ENCODE measurements at regions not wholly inside any gene's neighbourhood (a gene's known extent, or its start where the extent isn't known, plus 50 kb on each side); places are given as distances from the start of the nearest gene placed in this dataset.
"Not testable (repeated sequence)": the region's sequence is repeated elsewhere in the genome, so short reads cannot be mapped to it uniquely, and the experiment has no call there.

DNA sequence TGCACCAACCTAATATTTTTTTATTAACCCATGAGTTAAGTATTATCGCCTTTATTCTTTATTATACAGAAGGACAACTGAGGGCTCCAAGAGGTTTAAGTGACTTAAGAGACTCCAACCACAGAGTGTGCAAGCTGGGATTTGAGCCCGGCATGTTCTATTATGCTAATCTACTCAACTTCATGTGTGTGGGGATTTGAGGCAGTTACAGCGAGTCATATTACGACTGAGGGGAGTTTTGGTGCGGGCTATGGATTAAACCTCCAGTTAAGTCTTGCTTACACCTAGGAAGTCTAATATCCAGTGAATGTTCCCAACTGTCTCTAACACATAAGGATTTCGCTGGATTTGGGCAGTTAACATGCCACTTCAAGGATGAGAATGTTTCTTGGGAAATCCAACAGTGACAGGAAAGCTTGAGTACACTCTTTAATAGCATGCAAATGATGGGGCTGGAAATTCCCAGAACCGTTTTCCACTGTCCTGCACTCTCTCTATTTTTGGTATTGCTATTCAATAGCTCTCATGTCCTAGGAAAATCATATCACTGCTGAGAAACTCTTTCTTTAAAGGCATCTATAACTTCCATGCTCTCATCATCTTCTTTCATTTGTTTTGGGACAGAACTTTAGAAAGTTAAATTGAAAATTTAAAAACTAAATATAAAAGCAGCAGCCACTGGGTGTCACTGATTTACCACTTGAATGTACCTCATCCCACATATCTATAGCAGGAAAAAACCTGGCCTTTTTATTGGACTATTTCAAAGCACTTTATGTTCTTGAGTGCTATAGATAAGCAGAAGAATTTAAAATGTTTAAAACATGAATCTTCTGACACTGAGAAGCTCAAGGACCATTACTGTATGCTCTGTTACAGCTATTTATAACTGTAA lies 165.1 kb upstream of the TTC29 start:
- H3K4me1 ChIP-seq (ENCODE audit: control extremely low read depth in 1 of 4, control insufficient read depth in 4 of 4, insufficient read depth in 4 of 4, low read length in 3 of 4) = no peaks in the 10 kb centered on the region
- CTCF ChIA-PET = no interaction called here
- no peaks in the 10 kb centered on the region for H3K36me3 ChIP-seq (ENCODE audit: control insufficient read depth in 4 of 4, insufficient read depth in 4 of 4, low read length in 3 of 4)
- H3K9me3 ChIP-seq (ENCODE audit: control extremely low read depth in 1 of 5, control insufficient read depth in 4 of 5, insufficient read depth in 2 of 5, low read depth in 1 of 5, low read length in 4 of 5) = no peaks in the 10 kb centered on the region
- H3K4me3 ChIP-seq (ENCODE audit: control insufficient read depth in 1 of 7, extremely low read depth in 1 of 7, insufficient read depth in 4 of 7, low read depth in 2 of 7, low read length in 6 of 7) = no peak overlapping the region
- no peak for DNase-seq
- H3K27ac ChIP-seq (ENCODE audit: insufficient read depth in 1 of 2, low read depth in 1 of 2, low read length in 2 of 2, poor library complexity in 1 of 2, severe bottlenecking in 2 of 2) = no peak overlapping the region
- H3K27me3 ChIP-seq (replicated peaks in 2 of 5; ENCODE audit: control insufficient read depth in 4 of 5, insufficient read depth in 5 of 5, low read length in 4 of 5) = peaks cover 0 to 3% (median 0%) of the 10 kb centered on the region in 5 experiments
- 100% methylated on average over 4 of the region's 7 CpGs for WGBS (ENCODE audit: insufficient coverage)
- POLR2A ChIA-PET = no interaction called here

DNA sequence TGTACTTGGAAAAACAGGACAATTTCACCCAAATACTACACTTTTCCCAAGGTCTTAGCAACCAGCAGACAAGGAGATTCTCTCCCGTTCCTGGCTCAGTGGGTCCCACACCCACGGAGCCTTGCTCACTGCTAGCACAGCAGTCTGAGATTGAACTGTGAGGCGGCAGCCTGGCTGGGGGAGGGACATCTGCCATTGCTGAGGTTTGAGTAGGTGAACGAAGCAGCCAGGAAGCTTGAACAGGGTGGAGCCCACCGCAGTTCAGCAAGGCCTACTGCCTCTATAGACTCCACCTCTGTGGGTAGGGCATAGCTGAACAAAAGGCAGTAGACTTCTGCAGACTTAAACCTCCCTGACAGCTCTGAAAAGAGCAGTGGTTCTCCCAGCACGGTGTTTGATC lies 166.5 kb upstream of the TTC29 start:
- H3K4me3 ChIP-seq (ENCODE audit: control insufficient read depth in 1 of 7, extremely low read depth in 1 of 7, insufficient read depth in 4 of 7, low read depth in 2 of 7, low read length in 6 of 7); H3K27me3 ChIP-seq (replicated peaks in 2 of 5; ENCODE audit: control insufficient read depth in 4 of 5, insufficient read depth in 5 of 5, low read length in 4 of 5); DNase-seq; H3K27ac ChIP-seq (ENCODE audit: insufficient read depth in 1 of 2, low read depth in 1 of 2, low read length in 2 of 2, poor library complexity in 1 of 2, severe bottlenecking in 2 of 2); POLR2A ChIA-PET; H3K9me3 ChIP-seq (ENCODE audit: control extremely low read depth in 1 of 5, control insufficient read depth in 4 of 5, insufficient read depth in 2 of 5, low read depth in 1 of 5, low read length in 4 of 5); H3K4me1 ChIP-seq (ENCODE audit: control extremely low read depth in 1 of 4, control insufficient read depth in 4 of 4, insufficient read depth in 4 of 4, low read length in 3 of 4); CTCF ChIA-PET; H3K36me3 ChIP-seq (ENCODE audit: control insufficient read depth in 4 of 4, insufficient read depth in 4 of 4, low read length in 3 of 4): not testable (repeated sequence)
- WGBS (ENCODE audit: insufficient coverage) = 83% methylated on average over 6 of the region's 6 CpGs

- ChIA-PET POLR2A (no interaction called here), CTCF (no interaction called here)
- peaks cover 0 to 1% (median 0%) of the 10 kb centered on the region in 5 experiments for H3K27me3 ChIP-seq (replicated peaks in 2 of 5; ENCODE audit: control insufficient read depth in 4 of 5, insufficient read depth in 5 of 5, low read length in 4 of 5)
- no peak overlapping the region for H3K27ac ChIP-seq (ENCODE audit: insufficient read depth in 1 of 2, low read depth in 1 of 2, low read length in 2 of 2, poor library complexity in 1 of 2, severe bottlenecking in 2 of 2)
- H3K4me3 ChIP-seq (ENCODE audit: control insufficient read depth in 1 of 7, extremely low read depth in 1 of 7, insufficient read depth in 4 of 7, low read depth in 2 of 7, low read length in 6 of 7) = no peak overlapping the region
- H3K4me1 ChIP-seq (ENCODE audit: control extremely low read depth in 1 of 4, control insufficient read depth in 4 of 4, insufficient read depth in 4 of 4, low read length in 3 of 4) = no peaks in the 10 kb centered on the region
- WGBS (ENCODE audit: insufficient coverage) = 59% methylated on average over 4 of the region's 4 CpGs
- no peaks in the 10 kb centered on the region for H3K9me3 ChIP-seq (ENCODE audit: control extremely low read depth in 1 of 5, control insufficient read depth in 4 of 5, insufficient read depth in 2 of 5, low read depth in 1 of 5, low read length in 4 of 5)
- no peak for DNase-seq
- H3K36me3 ChIP-seq (ENCODE audit: control insufficient read depth in 4 of 4, insufficient read depth in 4 of 4, low read length in 3 of 4) = no peaks in the 10 kb centered on the region
These were observed 171.8 kb upstream of the TTC29 start for GRCh38 chr4:147117431-147117830.

DNA sequence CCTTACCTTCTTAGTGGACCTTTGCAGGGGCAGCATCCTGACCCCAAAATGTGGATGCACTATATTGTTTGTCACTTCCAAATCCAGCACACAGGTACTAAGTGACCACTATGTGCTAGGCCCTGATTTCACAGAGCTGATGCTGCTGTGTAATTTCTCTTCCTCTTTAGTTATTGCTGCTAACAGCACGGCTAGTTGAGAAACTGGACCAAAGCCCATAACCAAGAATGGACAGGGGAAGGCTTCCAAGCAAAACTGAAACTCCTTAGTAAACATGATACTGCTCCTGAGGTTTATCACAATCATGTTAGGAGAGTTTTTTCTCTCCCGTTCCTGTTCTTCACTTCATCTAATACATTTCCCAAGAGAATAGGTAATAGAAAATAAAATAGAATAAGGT lies 172.9 kb upstream of the TTC29 start:
- H3K4me3 ChIP-seq (ENCODE audit: control insufficient read depth in 1 of 7, extremely low read depth in 1 of 7, insufficient read depth in 4 of 7, low read depth in 2 of 7, low read length in 6 of 7) = no peak overlapping the region
- no peaks in the 10 kb centered on the region for H3K4me1 ChIP-seq (ENCODE audit: control extremely low read depth in 1 of 4, control insufficient read depth in 4 of 4, insufficient read depth in 4 of 4, low read length in 3 of 4)
- ChIA-PET POLR2A (no interaction called here), CTCF (no interaction called here)
- no peak for DNase-seq
- WGBS (ENCODE audit: insufficient coverage) = 60% methylated on average over 1 of the region's 2 CpGs
- peaks cover 0 to 1% (median 0%) of the 10 kb centered on the region in 5 experiments for H3K27me3 ChIP-seq (replicated peaks in 2 of 5; ENCODE audit: control insufficient read depth in 4 of 5, insufficient read depth in 5 of 5, low read length in 4 of 5)
- no peaks in the 10 kb centered on the region for H3K9me3 ChIP-seq (ENCODE audit: control extremely low read depth in 1 of 5, control insufficient read depth in 4 of 5, insufficient read depth in 2 of 5, low read depth in 1 of 5, low read length in 4 of 5)
- no peaks in the 10 kb centered on the region for H3K36me3 ChIP-seq (ENCODE audit: control insufficient read depth in 4 of 4, insufficient read depth in 4 of 4, low read length in 3 of 4)
- no peak overlapping the region for H3K27ac ChIP-seq (ENCODE audit: insufficient read depth in 1 of 2, low read depth in 1 of 2, low read length in 2 of 2, poor library complexity in 1 of 2, severe bottlenecking in 2 of 2)

- Histone ChIP-seq H3K9me3 (ENCODE audit: control extremely low read depth in 1 of 5, control insufficient read depth in 4 of 5, insufficient read depth in 2 of 5, low read depth in 1 of 5, low read length in 4 of 5) (peaks cover 0 to 2% (median 0%) of the 10 kb centered on the region in 5 experiments), H3K4me1 (ENCODE audit: control extremely low read depth in 1 of 4, control insufficient read depth in 4 of 4, insufficient read depth in 4 of 4, low read length in 3 of 4) (no peaks in the 10 kb centered on the region), H3K27me3 (replicated peaks in 2 of 5; ENCODE audit: control insufficient read depth in 4 of 5, insufficient read depth in 5 of 5, low read length in 4 of 5) (peaks cover 0 to 1% (median 0%) of the 10 kb centered on the region in 5 experiments), H3K27ac (ENCODE audit: insufficient read depth in 1 of 2, low read depth in 1 of 2, low read length in 2 of 2, poor library complexity in 1 of 2, severe bottlenecking in 2 of 2) (no peak overlapping the region), H3K36me3 (ENCODE audit: control insufficient read depth in 4 of 4, insufficient read depth in 4 of 4, low read length in 3 of 4) (no peaks in the 10 kb centered on the region), H3K4me3 (ENCODE audit: control insufficient read depth in 1 of 7, extremely low read depth in 1 of 7, insufficient read depth in 4 of 7, low read depth in 2 of 7, low read length in 6 of 7) (no peak overlapping the region)
- CTCF ChIA-PET = no interaction called here
- no peak for DNase-seq
- POLR2A ChIA-PET = no interaction called here
These were observed 177.0 kb upstream of the TTC29 start for GRCh38 chr4:147122685-147123084.

GRCh38 chr4:147123146-147123545 lies 177.5 kb upstream of the TTC29 start:
- no peak for DNase-seq
- ChIA-PET POLR2A (no interaction called here), CTCF (no interaction called here)
- peaks cover 0 to 3% (median 0%) of the 10 kb centered on the region in 5 experiments for H3K9me3 ChIP-seq (ENCODE audit: control extremely low read depth in 1 of 5, control insufficient read depth in 4 of 5, insufficient read depth in 2 of 5, low read depth in 1 of 5, low read length in 4 of 5)
- H3K4me1 ChIP-seq (ENCODE audit: control extremely low read depth in 1 of 4, control insufficient read depth in 4 of 4, insufficient read depth in 4 of 4, low read length in 3 of 4) = no peaks in the 10 kb centered on the region
- no CpG with 5 or more reads among the region's 1 CpG for WGBS (ENCODE audit: insufficient coverage)
- no peaks in the 10 kb centered on the region for H3K36me3 ChIP-seq (ENCODE audit: control insufficient read depth in 4 of 4, insufficient read depth in 4 of 4, low read length in 3 of 4)
- H3K4me3 ChIP-seq (ENCODE audit: control insufficient read depth in 1 of 7, extremely low read depth in 1 of 7, insufficient read depth in 4 of 7, low read depth in 2 of 7, low read length in 6 of 7) = no peak overlapping the region
- H3K27me3 ChIP-seq (replicated peaks in 2 of 5; ENCODE audit: control insufficient read depth in 4 of 5, insufficient read depth in 5 of 5, low read length in 4 of 5) = peaks cover 0 to 1% (median 0%) of the 10 kb centered on the region in 5 experiments
- no peak overlapping the region for H3K27ac ChIP-seq (ENCODE audit: insufficient read depth in 1 of 2, low read depth in 1 of 2, low read length in 2 of 2, poor library complexity in 1 of 2, severe bottlenecking in 2 of 2)

DNA sequence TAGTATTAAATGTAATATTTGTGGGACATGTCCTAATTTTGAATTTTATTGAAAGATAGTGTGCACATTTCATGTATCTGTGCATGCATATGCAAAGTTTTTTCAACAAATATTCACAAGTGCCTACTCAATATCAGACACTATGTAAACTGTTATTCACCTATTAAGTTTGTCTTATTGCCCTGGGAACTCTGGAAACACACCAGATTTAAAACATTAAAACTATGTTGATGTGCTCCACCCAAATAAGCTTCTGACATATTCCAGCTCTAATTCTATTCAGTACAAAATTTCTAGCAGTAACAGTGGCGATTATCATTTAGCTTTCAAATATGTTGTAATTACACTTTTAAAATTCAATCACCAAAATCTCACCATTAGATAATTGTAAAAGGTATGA lies 183.1 kb upstream of the TTC29 start:
- no CpG with 5 or more reads among the region's 1 CpG for WGBS (ENCODE audit: insufficient coverage)
- CTCF ChIA-PET = no interaction called here
- no peaks in the 10 kb centered on the region for H3K4me1 ChIP-seq (ENCODE audit: control extremely low read depth in 1 of 4, control insufficient read depth in 4 of 4, insufficient read depth in 4 of 4, low read length in 3 of 4)

More for the DNA sequence above, 183.1 kb upstream of the TTC29 start:
- no peaks in the 10 kb centered on the region for H3K36me3 ChIP-seq (ENCODE audit: control insufficient read depth in 4 of 4, insufficient read depth in 4 of 4, low read length in 3 of 4)
- POLR2A ChIA-PET = no interaction called here
- no peak for DNase-seq
- no peaks in the 10 kb centered on the region for H3K27me3 ChIP-seq (replicated peaks in 2 of 5; ENCODE audit: control insufficient read depth in 4 of 5, insufficient read depth in 5 of 5, low read length in 4 of 5)
- H3K27ac ChIP-seq (ENCODE audit: insufficient read depth in 1 of 2, low read depth in 1 of 2, low read length in 2 of 2, poor library complexity in 1 of 2, severe bottlenecking in 2 of 2) = no peak overlapping the region
- H3K4me3 ChIP-seq (ENCODE audit: control insufficient read depth in 1 of 7, extremely low read depth in 1 of 7, insufficient read depth in 4 of 7, low read depth in 2 of 7, low read length in 6 of 7) = no peak overlapping the region
- H3K9me3 ChIP-seq (ENCODE audit: control extremely low read depth in 1 of 5, control insufficient read depth in 4 of 5, insufficient read depth in 2 of 5, low read depth in 1 of 5, low read length in 4 of 5) = peaks cover 0 to 3% (median 0%) of the 10 kb centered on the region in 5 experiments

Measured in common myeloid progenitor, CD34-positive (primary cell).